ENCODE measurements at regions not wholly inside any gene's neighbourhood (a gene's known extent, or its start where the extent isn't known, plus 50 kb on each side); places are given as distances from the start of the nearest gene placed in this dataset.

GRCh38 chr1:199843861-199844260 is 183.6 kb upstream of the NR5A2 start:
- Histone ChIP-seq H2BK12ac (ENCODE audit: low read length in 2 of 2) (no peak overlapping the region), H3K18ac (ENCODE audit: low read depth in 1 of 2, low read length in 2 of 2) (no peak overlapping the region), H3K36me3 (ENCODE audit: control insufficient read depth in 1 of 2, insufficient read depth in 2 of 2, low read depth in 1 of 2, low read length in 2 of 2) (no peaks in the 10 kb centered on the region), H3K27me3 (ENCODE audit: control insufficient read depth in 1 of 2, insufficient read depth in 1 of 2, low read length in 2 of 2) (no peaks in the 10 kb centered on the region), H2AFZ (ENCODE audit: low read depth, low read length) (no peak overlapping the region), H3K79me1 (replicated peaks; ENCODE audit: low read length, poor library complexity, severe bottlenecking) (no peaks in the 10 kb centered on the region), H3K23ac (ENCODE audit: low read length in 2 of 2) (no peak overlapping the region), H3K9ac (ENCODE audit: low read length) (no peak overlapping the region), H2BK120ac (ENCODE audit: low read depth, low read length) (no peak overlapping the region), H3K27ac (ENCODE audit: low read length, poor library complexity, severe bottlenecking) (no peak overlapping the region), H2BK15ac (ENCODE audit: low read depth, poor library complexity, severe bottlenecking) (no peak overlapping the region), H3K9me3 (ENCODE audit: control insufficient read depth, low read length) (no peaks in the 10 kb centered on the region), H3K4me3 (ENCODE audit: insufficient read depth in 1 of 2, low read depth in 1 of 2, low read length in 2 of 2) (no peak overlapping the region), H3K4me1 (ENCODE audit: control insufficient read depth, insufficient read depth, low read depth, low read length) (no peaks in the 10 kb centered on the region), H3K14ac (ENCODE audit: low read length in 2 of 2) (no peak overlapping the region), H4K91ac (ENCODE audit: low read length) (no peak overlapping the region), H3K4me2 (ENCODE audit: low read length, poor library complexity, severe bottlenecking) (no peak overlapping the region), H3K4ac (ENCODE audit: low read depth in 1 of 2, low read length in 2 of 2) (no peak overlapping the region), H2BK5ac (ENCODE audit: low read depth, low read length, poor library complexity, severe bottlenecking) (no peak overlapping the region), H2AK5ac (ENCODE audit: low read length, severe bottlenecking) (no peak overlapping the region), H4K8ac (ENCODE audit: low read length) (no peak overlapping the region)
- DNase-seq, result no peak
- 32% methylated on average over 1 of the region's 2 CpGs for WGBS

GRCh38 chr1:199847021-199847420 is 180.5 kb upstream of the NR5A2 start:
- Histone ChIP-seq H3K9ac (ENCODE audit: low read length) (no peak overlapping the region), H2AK5ac (ENCODE audit: low read length, severe bottlenecking) (no peak overlapping the region), H3K4ac (ENCODE audit: low read depth in 1 of 2, low read length in 2 of 2) (no peak overlapping the region), H2BK5ac (ENCODE audit: low read depth, low read length, poor library complexity, severe bottlenecking) (no peak overlapping the region), H3K27ac (ENCODE audit: low read length, poor library complexity, severe bottlenecking) (no peak overlapping the region), H4K91ac (ENCODE audit: low read length) (no peak overlapping the region), H3K36me3 (ENCODE audit: control insufficient read depth in 1 of 2, insufficient read depth in 2 of 2, low read depth in 1 of 2, low read length in 2 of 2) (no peaks in the 10 kb centered on the region), H3K14ac (ENCODE audit: low read length in 2 of 2) (no peak overlapping the region), H3K9me3 (ENCODE audit: control insufficient read depth, low read length) (no peaks in the 10 kb centered on the region), H3K18ac (ENCODE audit: low read depth in 1 of 2, low read length in 2 of 2) (no peak overlapping the region), H3K4me1 (ENCODE audit: control insufficient read depth, insufficient read depth, low read depth, low read length) (no peaks in the 10 kb centered on the region), H3K4me2 (ENCODE audit: low read length, poor library complexity, severe bottlenecking) (no peak overlapping the region), H3K27me3 (ENCODE audit: control insufficient read depth in 1 of 2, insufficient read depth in 1 of 2, low read length in 2 of 2) (no peaks in the 10 kb centered on the region), H3K23ac (ENCODE audit: low read length in 2 of 2) (no peak overlapping the region), H2BK12ac (ENCODE audit: low read length in 2 of 2) (no peak overlapping the region), H2AFZ (ENCODE audit: low read depth, low read length) (no peak overlapping the region), H4K8ac (ENCODE audit: low read length) (no peak overlapping the region), H2BK120ac (ENCODE audit: low read depth, low read length) (no peak overlapping the region), H3K79me1 (replicated peaks; ENCODE audit: low read length, poor library complexity, severe bottlenecking) (no peaks in the 10 kb centered on the region), H3K4me3 (ENCODE audit: insufficient read depth in 1 of 2, low read depth in 1 of 2, low read length in 2 of 2) (no peak overlapping the region), H2BK15ac (ENCODE audit: low read depth, poor library complexity, severe bottlenecking) (no peak overlapping the region)
- no peak for DNase-seq
- WGBS, result 98% methylated on average over 8 of the region's 8 CpGs

DNA sequence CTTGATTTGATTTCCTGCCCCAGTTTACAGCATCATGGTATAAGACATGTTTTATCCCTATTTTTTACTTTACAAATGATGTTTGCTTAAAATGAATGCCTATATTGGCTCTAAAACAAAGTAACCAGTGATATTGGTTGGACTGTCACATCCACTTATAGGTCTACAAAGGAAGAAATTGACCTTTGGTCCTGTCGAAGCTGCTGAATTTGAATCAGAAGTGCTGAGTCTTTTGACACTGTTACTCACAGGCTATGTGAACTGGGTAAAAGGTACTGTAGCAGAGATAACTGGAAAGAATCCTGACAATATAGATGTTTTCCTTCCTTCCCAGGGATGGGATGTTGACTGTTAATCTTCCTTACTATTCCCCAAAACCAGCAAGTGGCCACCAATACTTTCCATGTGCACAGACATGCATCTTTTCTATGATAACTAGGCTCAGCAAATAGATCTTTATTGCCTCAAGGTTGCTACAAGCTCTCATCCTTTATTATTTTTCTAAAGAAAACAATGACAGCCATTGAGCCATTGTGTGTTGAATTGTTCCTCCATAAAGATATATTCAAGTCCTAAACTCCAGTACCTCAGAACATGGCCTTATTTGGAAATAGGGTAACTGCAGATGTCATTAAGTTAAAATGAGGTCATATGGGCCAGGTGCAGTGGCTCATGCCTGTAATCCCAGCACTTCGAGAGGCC is 175.9 kb upstream of the NR5A2 start:
- Histone ChIP-seq H3K4me2 (ENCODE audit: low read length, poor library complexity, severe bottlenecking) (no peak overlapping the region), H2BK12ac (ENCODE audit: low read length in 2 of 2) (no peak overlapping the region), H2BK5ac (ENCODE audit: low read depth, low read length, poor library complexity, severe bottlenecking) (no peak overlapping the region), H3K9me3 (ENCODE audit: control insufficient read depth, low read length) (no peaks in the 10 kb centered on the region), H3K23ac (ENCODE audit: low read length in 2 of 2) (no peak overlapping the region), H3K79me1 (replicated peaks; ENCODE audit: low read length, poor library complexity, severe bottlenecking) (no peaks in the 10 kb centered on the region), H2BK120ac (ENCODE audit: low read depth, low read length) (no peak overlapping the region), H4K91ac (ENCODE audit: low read length) (no peak overlapping the region), H3K9ac (ENCODE audit: low read length) (no peak overlapping the region), H3K18ac (ENCODE audit: low read depth in 1 of 2, low read length in 2 of 2) (no peak overlapping the region), H3K27ac (ENCODE audit: low read length, poor library complexity, severe bottlenecking) (no peak overlapping the region), H3K14ac (ENCODE audit: low read length in 2 of 2) (no peak overlapping the region), H3K4me3 (ENCODE audit: insufficient read depth in 1 of 2, low read depth in 1 of 2, low read length in 2 of 2) (no peak overlapping the region), H2AFZ (ENCODE audit: low read depth, low read length) (no peak overlapping the region), H3K4ac (ENCODE audit: low read depth in 1 of 2, low read length in 2 of 2) (no peak overlapping the region), H3K27me3 (ENCODE audit: control insufficient read depth in 1 of 2, insufficient read depth in 1 of 2, low read length in 2 of 2) (no peaks in the 10 kb centered on the region), H3K36me3 (ENCODE audit: control insufficient read depth in 1 of 2, insufficient read depth in 2 of 2, low read depth in 1 of 2, low read length in 2 of 2) (no peaks in the 10 kb centered on the region), H2BK15ac (ENCODE audit: low read depth, poor library complexity, severe bottlenecking) (no peak overlapping the region), H3K4me1 (ENCODE audit: control insufficient read depth, insufficient read depth, low read depth, low read length) (no peaks in the 10 kb centered on the region), H4K8ac (ENCODE audit: low read length) (no peak overlapping the region), H2AK5ac (ENCODE audit: low read length, severe bottlenecking) (no peak overlapping the region)
- DNase-seq, result no peak
- 82% methylated on average over 2 of the region's 2 CpGs for WGBS

- Histone ChIP-seq H2BK120ac (ENCODE audit: low read depth, low read length) (no peak overlapping the region), H3K36me3 (ENCODE audit: control insufficient read depth in 1 of 2, insufficient read depth in 2 of 2, low read depth in 1 of 2, low read length in 2 of 2) (no peaks in the 10 kb centered on the region), H2BK15ac (ENCODE audit: low read depth, poor library complexity, severe bottlenecking) (no peak overlapping the region), H2BK5ac (ENCODE audit: low read depth, low read length, poor library complexity, severe bottlenecking) (no peak overlapping the region), H3K9me3 (ENCODE audit: control insufficient read depth, low read length) (no peaks in the 10 kb centered on the region), H3K27ac (ENCODE audit: low read length, poor library complexity, severe bottlenecking) (no peak overlapping the region), H2AK5ac (ENCODE audit: low read length, severe bottlenecking) (no peak overlapping the region), H3K4me2 (ENCODE audit: low read length, poor library complexity, severe bottlenecking) (no peak overlapping the region), H2BK12ac (ENCODE audit: low read length in 2 of 2) (no peak overlapping the region), H3K18ac (ENCODE audit: low read depth in 1 of 2, low read length in 2 of 2) (no peak overlapping the region), H3K9ac (ENCODE audit: low read length) (no peak overlapping the region), H3K4me1 (ENCODE audit: control insufficient read depth, insufficient read depth, low read depth, low read length) (no peaks in the 10 kb centered on the region), H3K79me1 (replicated peaks; ENCODE audit: low read length, poor library complexity, severe bottlenecking) (no peaks in the 10 kb centered on the region), H2AFZ (ENCODE audit: low read depth, low read length) (no peak overlapping the region), H4K91ac (ENCODE audit: low read length) (no peak overlapping the region), H3K14ac (ENCODE audit: low read length in 2 of 2) (no peak overlapping the region), H3K4ac (ENCODE audit: low read depth in 1 of 2, low read length in 2 of 2) (no peak overlapping the region), H4K8ac (ENCODE audit: low read length) (no peak overlapping the region), H3K23ac (ENCODE audit: low read length in 2 of 2) (no peak overlapping the region), H3K4me3 (ENCODE audit: insufficient read depth in 1 of 2, low read depth in 1 of 2, low read length in 2 of 2) (no peak overlapping the region), H3K27me3 (ENCODE audit: control insufficient read depth in 1 of 2, insufficient read depth in 1 of 2, low read length in 2 of 2) (no peaks in the 10 kb centered on the region)
- WGBS, result 73% methylated on average over 2 of the region's 3 CpGs
- DNase-seq, result no peak
These were observed 172.7 kb upstream of the NR5A2 start for GRCh38 chr1:199854686-199855321.

All from mesenchymal stem cell (in vitro differentiated cells and primary cell).